SU-DHL-6 (cell line): ENCODE measurements at regions not wholly inside any gene's neighbourhood (a gene's known extent, or its start where the extent isn't known, plus 50 kb on each side); places are given as distances from the start of the nearest gene placed in this dataset.

Experiments used
- H2AFZ ChIP-seq: fragments of 200-600 bp; sonication (generic); 2 replicates; pipeline ENCODE4 v1.6.1; 2014; ENCODE audit warnings: low read depth, mild to moderate bottlenecking, moderate library complexity, mixed read lengths, antibody characterized with exemption, low read length; ENCODE audit not compliant: severe bottlenecking
- H3F3A ChIP-seq: fragments of 200-600 bp; shearing (Covaris generic); 2 replicates; pipeline ENCODE4 v1.6.0; 2016; ENCODE audit warnings: antibody characterized with exemption, mild to moderate bottlenecking; ENCODE audit not compliant: insufficient read depth
- H3K27ac ChIP-seq: fragments of 200-600 bp; sonication (generic); 2 replicates; pipeline ENCODE4 v1.5.1; 2016; ENCODE audit warnings: low read depth, mild to moderate bottlenecking, low read length, moderate library complexity, mixed read lengths
- H3K27me3 ChIP-seq: fragments of 200-600 bp; sonication (generic), shearing (Covaris generic); 2 replicates; pipeline ENCODE4 v1.6.0; 2014; ENCODE audit warnings: mild to moderate bottlenecking, low read length
- H3K36me3 ChIP-seq: fragments of 200-600 bp; sonication (generic); 2 replicates; pipeline ENCODE4 v1.6.1; 2014; ENCODE audit warnings: mild to moderate bottlenecking, low read length, mixed read lengths
- H3K4me2 ChIP-seq: fragments of 300-600, 200-600 bp; shearing (Covaris generic), sonication (generic); 2 replicates; pipeline ENCODE4 v1.6.0; 2014; ENCODE audit warnings: low read length, low read depth, mild to moderate bottlenecking; ENCODE audit not compliant: poor library complexity, severe bottlenecking
- H3K4me3 ChIP-seq: fragments of 200-600 bp; sonication (generic); 2 replicates; pipeline ENCODE4 v1.5.1; 2014; ENCODE audit warnings: antibody characterized with exemption, low read length, mild to moderate bottlenecking, mixed read lengths; ENCODE audit not compliant: insufficient read depth, poor library complexity, severe bottlenecking
- H3K79me2 ChIP-seq: fragments of 200-600 bp; sonication (generic); 2 replicates; pipeline ENCODE4 v1.6.1; 2014; ENCODE audit warnings: mild to moderate bottlenecking, low read length, moderate library complexity; ENCODE audit not compliant: insufficient read depth
- H3K9ac ChIP-seq: fragments of 200-600 bp; sonication (generic); 2 replicates; pipeline ENCODE4 v1.7.0; 2014; ENCODE audit warnings: mild to moderate bottlenecking, low read length
- H3K9me2 ChIP-seq: fragments of 200-600 bp; sonication (generic); replicated peaks from 2 replicates; pipeline ENCODE4 v1.6.1; 2014; ENCODE audit warnings: low read length; ENCODE audit not compliant: insufficient read depth
- H3K9me3 ChIP-seq: fragments of 200-600 bp; sonication (generic); 2 replicates; pipeline ENCODE4 v1.6.1; 2014; ENCODE audit warnings: low read length, mixed read lengths; ENCODE audit not compliant: insufficient read depth
- H4K20me1 ChIP-seq: fragments of 200-600 bp; sonication (generic); 2 replicates; pipeline ENCODE4 v1.6.1; 2014; ENCODE audit warnings: low read depth, mild to moderate bottlenecking, antibody characterized with exemption, low read length, moderate library complexity, mixed read lengths
- EZH2phosphoT487 ChIP-seq: fragments of 200-600 bp; sonication (generic), shearing (Covaris generic); conservative IDR thresholded peaks from 2 replicates; pipeline ENCODE4 v1.6.1; 2018; ENCODE audit warnings: mild to moderate bottlenecking, antibody characterized with exemption, low read length, moderate library complexity, mixed read lengths
- TF ChIP-seq, protein P1 (sequence below): fragments of 200-600 bp; sonication (generic); IDR thresholded peaks from one replicate; pipeline ENCODE4 v1.5.1; 2017; ENCODE audit warnings: antibody characterized with exemption, mild to moderate bottlenecking, low read length, moderate library complexity; ENCODE audit not compliant: insufficient read depth, poor library complexity, severe bottlenecking

DNA sequence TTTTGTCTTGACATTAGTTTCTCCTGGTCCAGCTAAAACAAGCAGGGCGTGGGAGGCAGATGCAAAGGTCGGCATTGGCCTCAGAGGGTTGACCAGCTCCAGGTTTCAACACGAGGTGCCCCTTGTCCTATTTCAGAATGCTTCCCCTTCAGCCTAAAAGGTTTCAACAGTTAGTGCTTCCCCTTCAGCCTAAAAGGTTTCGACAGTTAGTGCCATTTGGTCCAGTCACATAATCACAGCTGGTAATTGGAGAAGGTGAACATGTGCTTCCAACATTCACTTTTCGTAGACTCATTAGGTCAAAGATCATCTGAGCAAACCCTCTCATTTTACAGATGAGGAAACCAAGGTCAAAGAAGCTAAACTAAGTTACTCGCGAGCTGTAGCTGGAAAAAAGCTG lies 270.3 kb upstream of the MAP3K1 start:
- no peaks in the 10 kb centered on the region for H3F3A ChIP-seq
- H2AFZ ChIP-seq, result no peak overlapping the region
- H3K27ac ChIP-seq, result no peak overlapping the region
- no peaks in the 10 kb centered on the region for H3K9me2 ChIP-seq
- no peak for TF ChIP-seq EZH2phosphoT487
- TF ChIP-seq, protein P1, sequence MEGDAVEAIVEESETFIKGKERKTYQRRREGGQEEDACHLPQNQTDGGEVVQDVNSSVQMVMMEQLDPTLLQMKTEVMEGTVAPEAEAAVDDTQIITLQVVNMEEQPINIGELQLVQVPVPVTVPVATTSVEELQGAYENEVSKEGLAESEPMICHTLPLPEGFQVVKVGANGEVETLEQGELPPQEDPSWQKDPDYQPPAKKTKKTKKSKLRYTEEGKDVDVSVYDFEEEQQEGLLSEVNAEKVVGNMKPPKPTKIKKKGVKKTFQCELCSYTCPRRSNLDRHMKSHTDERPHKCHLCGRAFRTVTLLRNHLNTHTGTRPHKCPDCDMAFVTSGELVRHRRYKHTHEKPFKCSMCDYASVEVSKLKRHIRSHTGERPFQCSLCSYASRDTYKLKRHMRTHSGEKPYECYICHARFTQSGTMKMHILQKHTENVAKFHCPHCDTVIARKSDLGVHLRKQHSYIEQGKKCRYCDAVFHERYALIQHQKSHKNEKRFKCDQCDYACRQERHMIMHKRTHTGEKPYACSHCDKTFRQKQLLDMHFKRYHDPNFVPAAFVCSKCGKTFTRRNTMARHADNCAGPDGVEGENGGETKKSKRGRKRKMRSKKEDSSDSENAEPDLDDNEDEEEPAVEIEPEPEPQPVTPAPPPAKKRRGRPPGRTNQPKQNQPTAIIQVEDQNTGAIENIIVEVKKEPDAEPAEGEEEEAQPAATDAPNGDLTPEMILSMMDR, result no peak
- no peaks in the 10 kb centered on the region for H3K9me3 ChIP-seq
- no peaks in the 10 kb centered on the region for H3K36me3 ChIP-seq
- no peaks in the 10 kb centered on the region for H4K20me1 ChIP-seq
- no peaks in the 10 kb centered on the region for H3K27me3 ChIP-seq
- no peak overlapping the region for H3K4me3 ChIP-seq
- H3K4me2 ChIP-seq, result no peak overlapping the region
- H3K9ac ChIP-seq, result no peak overlapping the region
- H3K79me2 ChIP-seq, result no peaks in the 10 kb centered on the region

DNA sequence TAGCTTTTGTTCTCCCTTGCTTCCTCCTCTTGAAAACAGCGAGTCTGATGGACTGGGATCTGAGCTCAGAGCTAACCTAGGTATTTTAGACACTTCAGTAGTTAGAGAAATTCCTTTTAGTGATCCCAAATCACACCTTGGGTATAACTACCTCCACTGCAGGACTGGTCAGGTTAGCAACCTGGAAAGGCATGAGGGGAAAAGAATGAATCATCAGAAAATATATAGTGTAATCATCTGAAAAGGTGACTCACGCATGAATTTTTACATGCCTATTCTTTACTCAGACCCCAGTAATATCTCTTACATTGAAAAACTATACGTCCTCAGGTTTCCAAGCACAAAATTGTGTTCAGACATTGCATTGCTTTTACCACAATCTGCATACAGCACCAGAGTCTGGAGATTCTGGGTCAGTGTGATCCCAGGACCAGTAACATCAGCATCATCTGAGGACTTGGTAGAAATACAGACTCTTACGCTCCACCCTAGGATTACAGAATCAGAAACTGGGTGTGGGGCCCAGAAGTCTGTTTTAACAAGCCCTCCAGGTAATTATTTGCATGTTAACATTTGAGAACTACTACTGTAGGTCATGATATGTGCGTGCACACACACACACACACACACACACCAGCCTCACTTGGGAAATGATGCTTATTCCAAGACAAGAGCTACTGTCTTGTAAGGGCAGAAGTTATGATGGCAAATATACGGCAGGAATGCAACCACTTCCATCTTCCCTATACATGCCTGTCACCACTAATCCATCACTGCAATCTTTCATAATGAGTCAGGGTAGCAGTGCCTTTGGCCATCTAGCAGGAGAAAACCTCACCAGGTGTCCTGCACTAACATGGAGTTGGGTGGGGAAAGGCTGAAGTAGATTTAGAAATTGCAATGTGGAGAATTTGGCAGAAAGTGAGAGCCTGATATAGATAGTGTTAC lies 271.6 kb upstream of the MAP3K1 start:
- H3K9me2 ChIP-seq, result no peaks in the 10 kb centered on the region
- H3K36me3 ChIP-seq, result no peaks in the 10 kb centered on the region
- no peaks in the 10 kb centered on the region for H4K20me1 ChIP-seq
- H3K4me2 ChIP-seq, result no peak overlapping the region
- no peaks in the 10 kb centered on the region for H3K27me3 ChIP-seq
- no peaks in the 10 kb centered on the region for H3K79me2 ChIP-seq
- TF ChIP-seq, protein P1, result no peak
- TF ChIP-seq EZH2phosphoT487, result no peak
- no peak overlapping the region for H3K27ac ChIP-seq
- no peaks in the 10 kb centered on the region for H3K9me3 ChIP-seq
- H3K9ac ChIP-seq, result no peak overlapping the region
- no peak overlapping the region for H3K4me3 ChIP-seq
- no peaks in the 10 kb centered on the region for H3F3A ChIP-seq
- H2AFZ ChIP-seq, result no peak overlapping the region

DNA sequence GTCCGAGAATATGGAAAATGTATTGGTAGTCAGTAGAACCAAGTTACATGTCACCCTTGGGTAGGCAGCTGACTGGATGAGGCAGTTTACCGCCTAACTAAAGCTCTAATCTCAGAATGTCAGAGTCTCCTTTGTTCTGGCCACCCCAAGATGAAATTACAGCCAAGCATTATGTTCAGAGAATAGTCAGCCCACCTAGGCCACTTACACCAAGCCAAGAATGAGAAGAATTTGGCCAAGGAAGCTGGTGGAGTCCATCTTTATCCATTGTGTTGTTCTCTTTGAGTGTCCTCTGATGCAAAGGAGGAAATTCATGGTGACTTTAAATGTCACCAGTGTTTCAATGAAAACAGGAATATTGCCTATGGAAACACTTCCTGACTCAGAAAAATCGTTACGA lies 275.1 kb upstream of the MAP3K1 start:
- H3K27ac ChIP-seq, result no peak overlapping the region
- H3F3A ChIP-seq, result no peaks in the 10 kb centered on the region
- H3K9me2 ChIP-seq, result no peaks in the 10 kb centered on the region
- H2AFZ ChIP-seq, result no peak overlapping the region
- H4K20me1 ChIP-seq, result no peaks in the 10 kb centered on the region
- no peaks in the 10 kb centered on the region for H3K27me3 ChIP-seq
- no peak overlapping the region for H3K4me2 ChIP-seq
- no peak for TF ChIP-seq EZH2phosphoT487
- TF ChIP-seq, protein P1, result no peak
- no peak overlapping the region for H3K4me3 ChIP-seq
- H3K9me3 ChIP-seq, result no peaks in the 10 kb centered on the region
- H3K9ac ChIP-seq, result no peak overlapping the region
- H3K79me2 ChIP-seq, result no peaks in the 10 kb centered on the region
- no peaks in the 10 kb centered on the region for H3K36me3 ChIP-seq
